ENCODE measurements at regions not wholly inside any gene's neighbourhood (a gene's known extent, or its start where the extent isn't known, plus 50 kb on each side); places are given as distances from the start of the nearest gene placed in this dataset.

- TF ChIP-seq MAX (IDR thresholded peaks at IDR 0.05; ENCODE audit: low read depth, low read length): no peak
- TF ChIP-seq, protein P1, sequence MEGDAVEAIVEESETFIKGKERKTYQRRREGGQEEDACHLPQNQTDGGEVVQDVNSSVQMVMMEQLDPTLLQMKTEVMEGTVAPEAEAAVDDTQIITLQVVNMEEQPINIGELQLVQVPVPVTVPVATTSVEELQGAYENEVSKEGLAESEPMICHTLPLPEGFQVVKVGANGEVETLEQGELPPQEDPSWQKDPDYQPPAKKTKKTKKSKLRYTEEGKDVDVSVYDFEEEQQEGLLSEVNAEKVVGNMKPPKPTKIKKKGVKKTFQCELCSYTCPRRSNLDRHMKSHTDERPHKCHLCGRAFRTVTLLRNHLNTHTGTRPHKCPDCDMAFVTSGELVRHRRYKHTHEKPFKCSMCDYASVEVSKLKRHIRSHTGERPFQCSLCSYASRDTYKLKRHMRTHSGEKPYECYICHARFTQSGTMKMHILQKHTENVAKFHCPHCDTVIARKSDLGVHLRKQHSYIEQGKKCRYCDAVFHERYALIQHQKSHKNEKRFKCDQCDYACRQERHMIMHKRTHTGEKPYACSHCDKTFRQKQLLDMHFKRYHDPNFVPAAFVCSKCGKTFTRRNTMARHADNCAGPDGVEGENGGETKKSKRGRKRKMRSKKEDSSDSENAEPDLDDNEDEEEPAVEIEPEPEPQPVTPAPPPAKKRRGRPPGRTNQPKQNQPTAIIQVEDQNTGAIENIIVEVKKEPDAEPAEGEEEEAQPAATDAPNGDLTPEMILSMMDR (IDR thresholded peaks at IDR 0.05; ENCODE audit: low read depth, low read length): no peak
- no peak for TF ChIP-seq POLR2A (IDR thresholded peaks at IDR 0.05; ENCODE audit: extremely low read depth, insufficient read length)
- no peak for TF ChIP-seq MYC (IDR thresholded peaks at IDR 0.05; ENCODE audit: low read depth, low read length)
- no peak overlapping the region for H3K4me3 ChIP-seq (ENCODE audit: low read depth, low read length)
- no peak for DNase-seq (ENCODE audit: low read depth)
These were observed 100.2 kb downstream of the CYRIA start for GRCh38 chr2:16565481-16565880.

DNA sequence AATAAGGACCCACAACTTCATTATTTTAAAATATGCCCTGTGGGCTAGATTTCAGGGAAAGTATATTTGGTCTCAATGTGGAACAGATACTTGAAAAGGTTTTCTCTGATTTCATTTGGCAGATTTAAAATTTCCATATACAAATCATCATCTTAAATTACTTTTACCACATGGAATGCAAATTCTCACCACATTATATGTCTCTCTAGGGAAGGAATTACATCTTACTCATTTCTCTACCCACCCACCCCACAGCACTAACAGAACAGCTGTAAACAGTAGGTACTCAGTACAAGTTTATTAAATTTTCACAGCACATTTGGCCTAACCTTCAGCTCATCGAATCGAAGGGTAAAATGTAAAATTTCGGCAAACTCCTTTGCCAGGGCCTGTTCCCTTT is 104.0 kb downstream of the CYRIA start:
- H3K4me3 ChIP-seq (ENCODE audit: low read depth, low read length): no peak overlapping the region
- TF ChIP-seq POLR2A (IDR thresholded peaks at IDR 0.05; ENCODE audit: extremely low read depth, insufficient read length): no peak
- no peak for TF ChIP-seq MAX (IDR thresholded peaks at IDR 0.05; ENCODE audit: low read depth, low read length)
- TF ChIP-seq MYC (IDR thresholded peaks at IDR 0.05; ENCODE audit: low read depth, low read length): no peak
- TF ChIP-seq, protein P1 (IDR thresholded peaks at IDR 0.05; ENCODE audit: low read depth, low read length): no peak
- DNase-seq (ENCODE audit: low read depth): no peak

- no peak overlapping the region for H3K4me3 ChIP-seq (ENCODE audit: low read depth, low read length)
- DNase-seq (ENCODE audit: low read depth): no peak
- TF ChIP-seq MYC (IDR thresholded peaks at IDR 0.05; ENCODE audit: low read depth, low read length) (no peak), MAX (IDR thresholded peaks at IDR 0.05; ENCODE audit: low read depth, low read length) (no peak), POLR2A (IDR thresholded peaks at IDR 0.05; ENCODE audit: extremely low read depth, insufficient read length) (no peak)
- TF ChIP-seq, protein P1 (IDR thresholded peaks at IDR 0.05; ENCODE audit: low read depth, low read length): no peak
These were observed 104.4 kb downstream of the CYRIA start for GRCh38 chr2:16561251-16561650.

DNA sequence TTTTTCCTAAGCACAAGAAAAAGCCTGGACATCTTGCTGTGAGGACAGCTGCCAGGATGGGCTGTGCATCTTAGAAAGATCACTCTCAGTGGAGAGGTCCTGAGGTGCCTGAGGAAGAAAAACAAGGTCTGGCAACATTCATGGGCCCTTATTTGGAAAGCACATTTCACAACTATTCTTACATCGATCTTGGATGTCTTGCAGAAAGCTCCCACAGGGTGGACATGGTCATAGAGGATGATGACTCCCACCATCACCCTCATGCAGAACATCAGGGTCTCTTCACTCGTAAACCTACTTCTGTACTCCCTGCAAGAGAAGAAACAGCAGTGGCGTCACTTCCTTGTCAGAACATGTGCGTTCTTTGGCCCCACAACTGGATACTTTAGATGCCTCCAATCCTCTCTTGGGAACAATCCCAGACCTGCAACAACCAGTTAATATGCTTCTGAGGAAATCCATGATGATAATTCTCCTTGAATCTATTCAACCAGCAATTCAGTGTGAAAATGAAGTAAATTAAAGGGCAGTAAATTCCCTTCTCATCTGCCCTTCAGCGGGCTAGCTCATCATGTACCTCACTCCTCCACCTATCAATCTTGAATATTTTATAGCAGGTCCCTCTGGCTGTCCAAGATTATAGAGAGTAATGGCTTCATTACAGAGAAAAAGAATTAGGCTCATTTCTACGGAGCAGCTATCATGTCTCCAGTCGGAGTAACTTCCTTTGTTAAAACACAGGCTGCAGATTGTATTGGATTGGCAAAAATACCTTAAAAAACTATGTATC is 106.2 kb downstream of the CYRIA start:
- TF ChIP-seq MYC (IDR thresholded peaks at IDR 0.05; ENCODE audit: low read depth, low read length) (no peak), POLR2A (IDR thresholded peaks at IDR 0.05; ENCODE audit: extremely low read depth, insufficient read length) (no peak), MAX (IDR thresholded peaks at IDR 0.05; ENCODE audit: low read depth, low read length) (no peak)
- TF ChIP-seq, protein P1 (IDR thresholded peaks at IDR 0.05; ENCODE audit: low read depth, low read length): no peak
- no peak for DNase-seq (ENCODE audit: low read depth)
- no peak overlapping the region for H3K4me3 ChIP-seq (ENCODE audit: low read depth, low read length)

GRCh38 chr2:16554060-16554583 is 111.5 kb downstream of the CYRIA start:
- TF ChIP-seq, protein P1 (IDR thresholded peaks at IDR 0.05; ENCODE audit: low read depth, low read length): no peak
- TF ChIP-seq POLR2A (IDR thresholded peaks at IDR 0.05; ENCODE audit: extremely low read depth, insufficient read length) (no peak), MAX (IDR thresholded peaks at IDR 0.05; ENCODE audit: low read depth, low read length) (no peak)
- H3K4me3 ChIP-seq (ENCODE audit: low read depth, low read length): no peak overlapping the region
- no peak for DNase-seq (ENCODE audit: low read depth)

Data from NB4 (cell line).